Endothelial cell of umbilical vein (primary cell): ENCODE measurements at regions not wholly inside any gene's neighbourhood (a gene's known extent, or its start where the extent isn't known, plus 50 kb on each side); places are given as distances from the start of the nearest gene placed in this dataset.

Experiments used
- BruUV-seq: library from RNA; stranded (reverse); fragments of 400-500 nt; replicated peaks from 2 replicates; lab custom pipeline; 2021; lab: Mats Ljungman, UMichigan
- CTCF ChIA-PET: fragments of 300-600, 350-600 bp; sonication (Branson Sonifier 250); formaldehyde crosslinking; loops from one replicate; lab custom pipeline; 2021; ENCODE audit warnings: antibody characterized with exemption, inconsistent platforms; lab: Charles Lee
- POLR2A ChIA-PET: fragments of 300-600, 350-600 bp; sonication (Branson Sonifier 250); formaldehyde crosslinking; loops from one replicate; lab custom pipeline; 2021; ENCODE audit warnings: antibody characterized with exemption, inconsistent platforms; lab: Charles Lee
- DNase-seq: peaks from one replicate; pipeline ENCODE4 v3.0.0-alpha.2; 2011; ENCODE audit warnings: low read depth, low spot score
- FAIRE-seq: peaks from 2 replicates; lab custom pipeline; 2011; peaks lifted over from hg19 to GRCh38; lab: Jason Lieb, UNC
- H2AFZ ChIP-seq: 2 replicates; pipeline ENCODE4 v1.6.0; 2012; ENCODE audit warnings: low read depth, low read length, control low read depth, inconsistent platforms
- H3K27ac ChIP-seq: 2 replicates; pipeline ENCODE4 v1.5.1; 2011; ENCODE audit warnings: low read depth, mild to moderate bottlenecking, control low read depth, low read length, moderate library complexity; ENCODE audit not compliant: insufficient read depth
- H3K27me3 ChIP-seq, 2 experiments: 2 replicates each; pipeline versions ENCODE4 v1.6.0 to v1.6.1; 2011; ENCODE audit warnings: low read length in 2 of 2, mixed read lengths in 1 of 2; ENCODE audit not compliant: control insufficient read depth in 2 of 2, insufficient read depth in 2 of 2
- H3K36me3 ChIP-seq, 2 experiments: 2 replicates in 1 of 2; 3 replicates in 1 of 2; pipeline ENCODE4 v1.5.1; 2011; ENCODE audit warnings: low read length in 2 of 2, mild to moderate bottlenecking in 1 of 2, moderate library complexity in 1 of 2; ENCODE audit not compliant: control insufficient read depth in 2 of 2, insufficient read depth in 2 of 2; ENCODE audit errors: extremely low read depth in 1 of 2
- H3K4me1 ChIP-seq: 3 replicates; pipeline ENCODE4 v1.5.1; 2011; ENCODE audit warnings: mild to moderate bottlenecking, low read length; ENCODE audit not compliant: control insufficient read depth, insufficient read depth; ENCODE audit errors: extremely low read depth
- H3K4me2 ChIP-seq: 2 replicates; pipeline ENCODE4 v1.6.1; 2011; ENCODE audit warnings: low read length, control low read depth, mixed read lengths; ENCODE audit not compliant: insufficient read depth
- H3K4me3 ChIP-seq, 3 experiments: fragments of 200-600 bp in 1 of 3; sonication (generic), shearing (Covaris generic) in 1 of 3; replicated peaks in 1 of 3; 2 replicates each; pipeline ENCODE4 v1.5.1; 2011 to 2016; ENCODE audit warnings: control low read depth in 3 of 3, low read length in 3 of 3, mild to moderate bottlenecking in 2 of 3, inconsistent platforms in 1 of 3, low read depth in 1 of 3, moderate library complexity in 1 of 3; ENCODE audit not compliant: insufficient read depth in 1 of 3
- H3K79me2 ChIP-seq: 2 replicates; pipeline ENCODE4 v1.6.0; 2012; ENCODE audit warnings: low read length, inconsistent platforms; ENCODE audit not compliant: control insufficient read depth, insufficient read depth
- H3K9ac ChIP-seq: replicated peaks from 2 replicates; pipeline ENCODE3; 2011; ENCODE audit warnings: low read length, control low read depth; ENCODE audit not compliant: insufficient read depth; ENCODE audit errors: extremely low read depth
- H3K9me1 ChIP-seq: replicated peaks from 3 replicates; pipeline ENCODE4 v1.6.0; 2011; ENCODE audit warnings: mild to moderate bottlenecking, low read length; ENCODE audit not compliant: control insufficient read depth, insufficient read depth; ENCODE audit errors: extremely low read depth
- H3K9me3 ChIP-seq: replicated peaks from 2 replicates; pipeline ENCODE4 v1.5.1; 2012; ENCODE audit warnings: low read length, inconsistent platforms; ENCODE audit not compliant: control insufficient read depth, insufficient read depth
- H4K20me1 ChIP-seq: replicated peaks from 2 replicates; pipeline ENCODE3; 2011; ENCODE audit warnings: mild to moderate bottlenecking, low read length; ENCODE audit not compliant: control insufficient read depth, insufficient read depth; ENCODE audit errors: extremely low read depth
- EZH2 ChIP-seq: IDR thresholded peaks from 2 replicates; pipeline ENCODE4 v1.6.1; 2012; ENCODE audit warnings: borderline replicate concordance, low read depth, mild to moderate bottlenecking, moderate library complexity, low read length, inconsistent platforms; ENCODE audit not compliant: severe bottlenecking
- FOS ChIP-seq: IDR thresholded peaks from 2 replicates; pipeline ENCODE4 v1.6.1; 2011; ENCODE audit warnings: mild to moderate bottlenecking, low read length, moderate library complexity, borderline replicate concordance; ENCODE audit not compliant: insufficient read depth
- GATA2 ChIP-seq: IDR thresholded peaks from 2 replicates; pipeline ENCODE4 v1.7.0; 2011; ENCODE audit warnings: low read depth, mild to moderate bottlenecking, moderate library complexity, mixed read lengths, low read length; ENCODE audit not compliant: insufficient read length, insufficient read depth
- JUN ChIP-seq: IDR thresholded peaks from 2 replicates; pipeline ENCODE4 v1.6.1; 2011; ENCODE audit warnings: borderline replicate concordance, low read depth; ENCODE audit not compliant: insufficient read length, insufficient read depth
- MYC ChIP-seq: IDR thresholded peaks from one replicate; pipeline ENCODE4 v1.6.1; 2011; ENCODE audit warnings: mild to moderate bottlenecking, low read depth, low read length
- POLR2A ChIP-seq: IDR thresholded peaks from 2 replicates; pipeline ENCODE4 v1.6.1; 2012; ENCODE audit warnings: low read depth, mild to moderate bottlenecking, control low read depth, low read length
- POLR2AphosphoS5 ChIP-seq: IDR thresholded peaks from 2 replicates; pipeline ENCODE4 v1.6.1; 2012; ENCODE audit warnings: low read depth, mild to moderate bottlenecking, control low read depth, low read length, moderate library complexity; ENCODE audit not compliant: insufficient read depth
- dilution Hi-C: fragments of 300-500 bp; cut with MboI; formaldehyde crosslinking; loops from one replicate; pipeline ENCODE4 v1.15.0; 2019; ENCODE audit warnings: low sequenced_read_pairs; ENCODE audit not compliant: extremely low pct_ligation_motif_present
- intact Hi-C: fragments of 100-400 bp; cut with micrococcal nuclease; formaldehyde crosslinking; loops from one replicate; pipeline ENCODE4 v1.10.0; 2022
- TF ChIP-seq, protein P1 (sequence below), 2 donors: IDR thresholded peaks; 1 replicate in 1 of 2; 2 replicates in 1 of 2; pipeline ENCODE4 v1.5.1; 2011; ENCODE audit warnings: low read length in 2 of 2, mild to moderate bottlenecking in 2 of 2, moderate library complexity in 2 of 2, control low read depth in 1 of 2, inconsistent platforms in 1 of 2, low read depth in 1 of 2; ENCODE audit not compliant: insufficient read depth in 1 of 2; ENCODE audit errors: extremely low read depth in 1 of 2
- TF ChIP-seq, protein P2 (sequence below): IDR thresholded peaks from 2 replicates; pipeline ENCODE4 v1.6.1; 2011; ENCODE audit not compliant: insufficient read depth, insufficient read length

DNA sequence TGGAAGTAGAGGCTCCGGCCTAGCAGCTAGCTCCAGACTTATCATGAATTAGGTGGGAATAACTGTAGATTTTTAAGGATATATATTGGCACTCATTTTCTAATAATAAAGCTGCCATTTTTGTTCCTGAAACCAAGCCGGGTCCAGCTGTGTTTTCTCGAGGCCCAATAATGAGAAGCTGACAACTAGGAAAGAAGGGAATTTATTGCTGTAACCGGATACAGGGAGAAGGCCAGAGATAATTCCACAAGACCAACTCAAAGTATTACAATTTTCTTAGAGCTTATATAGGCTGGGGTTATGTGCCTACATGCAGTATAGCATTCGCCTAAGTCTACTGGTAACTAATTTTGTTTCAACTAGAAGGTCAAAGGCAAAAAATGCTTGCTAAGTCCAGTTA, 122.3 kb upstream of the FBXO33 start:
- DNase-seq (no peak), FAIRE-seq (no peak)
- TF ChIP-seq, protein P1, sequence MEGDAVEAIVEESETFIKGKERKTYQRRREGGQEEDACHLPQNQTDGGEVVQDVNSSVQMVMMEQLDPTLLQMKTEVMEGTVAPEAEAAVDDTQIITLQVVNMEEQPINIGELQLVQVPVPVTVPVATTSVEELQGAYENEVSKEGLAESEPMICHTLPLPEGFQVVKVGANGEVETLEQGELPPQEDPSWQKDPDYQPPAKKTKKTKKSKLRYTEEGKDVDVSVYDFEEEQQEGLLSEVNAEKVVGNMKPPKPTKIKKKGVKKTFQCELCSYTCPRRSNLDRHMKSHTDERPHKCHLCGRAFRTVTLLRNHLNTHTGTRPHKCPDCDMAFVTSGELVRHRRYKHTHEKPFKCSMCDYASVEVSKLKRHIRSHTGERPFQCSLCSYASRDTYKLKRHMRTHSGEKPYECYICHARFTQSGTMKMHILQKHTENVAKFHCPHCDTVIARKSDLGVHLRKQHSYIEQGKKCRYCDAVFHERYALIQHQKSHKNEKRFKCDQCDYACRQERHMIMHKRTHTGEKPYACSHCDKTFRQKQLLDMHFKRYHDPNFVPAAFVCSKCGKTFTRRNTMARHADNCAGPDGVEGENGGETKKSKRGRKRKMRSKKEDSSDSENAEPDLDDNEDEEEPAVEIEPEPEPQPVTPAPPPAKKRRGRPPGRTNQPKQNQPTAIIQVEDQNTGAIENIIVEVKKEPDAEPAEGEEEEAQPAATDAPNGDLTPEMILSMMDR (IDR thresholded peaks at IDR 0.05; ENCODE audit: extremely low read depth in 1 of 2, insufficient read depth in 1 of 2, low read depth in 1 of 2, low read length in 2 of 2) = no peak
- TF ChIP-seq POLR2AphosphoS5 (no peak), POLR2A (no peak), JUN (no peak), EZH2 (no peak), MYC (no peak), FOS (no peak), GATA2 (no peak)
- TF ChIP-seq, protein P2, sequence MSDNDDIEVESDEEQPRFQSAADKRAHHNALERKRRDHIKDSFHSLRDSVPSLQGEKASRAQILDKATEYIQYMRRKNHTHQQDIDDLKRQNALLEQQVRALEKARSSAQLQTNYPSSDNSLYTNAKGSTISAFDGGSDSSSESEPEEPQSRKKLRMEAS = no peak
- H3K36me3 ChIP-seq = no peaks in the 10 kb centered on the region
- ChIA-PET POLR2A (no interaction called here), CTCF (no interaction called here)
- intact Hi-C loops = no loop called here
- no peak overlapping the region for H2AFZ ChIP-seq
- H3K27me3 ChIP-seq = no peaks in the 10 kb centered on the region
- no peak overlapping the region for H3K4me2 ChIP-seq
- no peak overlapping the region for H3K4me3 ChIP-seq
- no peaks in the 10 kb centered on the region for H4K20me1 ChIP-seq
- no peaks in the 10 kb centered on the region for H3K79me2 ChIP-seq
- no peak overlapping the region for H3K27ac ChIP-seq
- no peak overlapping the region for H3K9ac ChIP-seq
- H3K4me1 ChIP-seq = no peaks in the 10 kb centered on the region
- dilution Hi-C loops = no loop called here
- H3K9me3 ChIP-seq = no peaks in the 10 kb centered on the region
- H3K9me1 ChIP-seq = no peaks in the 10 kb centered on the region
- BruUV-seq = no TSS peak
